ENCODE measurements at regions not wholly inside any gene's neighbourhood (a gene's known extent, or its start where the extent isn't known, plus 50 kb on each side); places are given as distances from the start of the nearest gene placed in this dataset.
A peak's percentile ranks its signal among the peaks of the same experiment; 100 is the strongest.
"Not testable (repeated sequence)": the region's sequence is repeated elsewhere in the genome, so short reads cannot be mapped to it uniquely, and the experiment has no call there.

DNA sequence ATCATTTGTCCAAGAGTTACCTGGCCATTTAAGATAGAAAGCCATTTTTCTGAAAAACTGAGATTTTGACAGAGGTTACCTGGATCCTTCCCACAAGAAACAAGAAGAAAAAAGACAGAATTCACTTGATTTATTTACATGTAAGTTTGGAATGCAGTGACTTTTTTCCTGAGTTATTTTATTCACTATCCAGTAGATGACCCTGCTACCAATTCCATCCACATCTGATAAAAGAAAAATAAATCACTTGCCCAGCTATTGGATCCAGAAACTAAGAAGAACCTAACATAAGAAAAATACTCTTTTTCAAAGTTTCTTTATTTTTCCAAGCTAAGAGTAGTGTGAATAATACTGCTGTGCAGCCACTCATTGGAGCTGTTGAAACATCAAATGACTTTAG, 275.2 kb downstream of the CETN3 start:
- no peak for DNase-seq (ENCODE audit: low spot score)

DNA sequence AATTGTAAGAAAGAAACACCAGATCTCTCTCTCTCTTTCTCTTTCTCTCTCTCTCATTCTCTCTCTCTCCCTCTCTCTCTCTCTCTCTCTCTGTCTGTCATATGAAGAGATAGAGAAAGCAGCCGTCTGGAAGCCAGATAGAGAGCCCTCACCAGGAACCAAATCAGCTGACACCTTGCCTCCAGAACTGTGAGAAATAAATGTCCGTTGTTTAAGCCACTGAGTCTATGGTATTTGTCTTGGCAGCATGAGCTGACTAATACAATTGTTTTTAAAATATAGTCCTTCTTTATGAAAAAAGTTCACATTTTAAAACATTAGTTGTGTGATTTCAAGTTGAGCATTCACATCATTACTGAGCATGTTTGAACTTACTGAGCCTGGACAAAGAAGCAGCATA, 275.6 kb downstream of the CETN3 start:
- no peak for DNase-seq (ENCODE audit: low spot score)

DNA sequence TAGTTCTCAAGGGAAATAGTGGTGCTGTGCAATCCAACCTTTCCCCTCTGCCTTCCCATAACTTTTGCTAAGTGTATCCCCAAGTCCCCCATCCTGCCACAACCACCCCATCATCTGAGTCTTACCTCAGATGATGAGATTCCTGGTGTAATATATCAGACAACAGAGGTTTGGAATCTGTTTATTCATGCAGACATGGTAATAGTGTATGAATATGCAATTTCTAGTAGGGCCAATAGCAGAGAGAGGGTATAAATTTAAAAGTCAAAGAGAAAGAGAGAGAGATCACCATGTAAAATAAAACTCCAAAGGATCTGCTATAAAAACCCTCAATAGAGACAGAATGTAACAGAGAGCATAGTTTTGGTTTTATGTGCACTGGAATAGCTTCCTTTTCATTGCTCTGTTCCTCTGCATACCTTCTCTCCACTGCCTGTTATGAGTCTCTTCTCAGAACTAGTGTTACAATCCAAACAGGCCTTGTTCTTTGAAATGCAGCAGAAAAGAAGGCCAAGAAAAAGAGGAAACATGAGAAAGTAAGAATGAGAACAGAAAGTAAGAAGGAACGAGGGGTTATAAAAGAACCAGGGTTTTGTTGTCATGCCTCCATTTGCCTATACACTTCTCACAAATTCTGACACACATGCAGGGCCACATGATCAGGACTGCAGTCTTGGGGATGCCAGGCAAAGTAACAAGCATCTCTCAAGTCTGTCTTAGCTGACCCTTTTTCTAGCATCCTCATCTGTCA, 278.0 kb downstream of the CETN3 start:
- peak; percentile 32 for DNase-seq (ENCODE audit: low spot score)

DNA sequence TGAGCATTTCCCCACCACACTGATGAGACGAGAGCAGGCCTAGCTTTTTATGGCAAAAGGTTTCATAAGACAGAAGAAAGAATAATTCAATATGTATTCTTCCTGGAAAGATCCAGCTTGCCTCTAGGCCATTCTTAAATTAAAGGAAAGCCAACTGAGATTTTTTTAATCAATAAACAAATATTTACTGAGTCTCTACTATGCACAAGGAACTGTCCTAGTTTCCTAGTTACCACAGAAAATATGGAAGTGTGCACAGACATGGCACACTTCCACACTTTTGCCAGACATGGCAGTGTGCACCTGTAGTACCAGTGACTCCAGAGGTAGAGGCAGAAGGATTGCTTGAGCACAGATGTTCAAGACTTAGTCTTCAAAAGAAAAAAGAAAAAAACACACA, 281.0 kb downstream of the CETN3 start:
- no peak for DNase-seq (ENCODE audit: low spot score)

DNA sequence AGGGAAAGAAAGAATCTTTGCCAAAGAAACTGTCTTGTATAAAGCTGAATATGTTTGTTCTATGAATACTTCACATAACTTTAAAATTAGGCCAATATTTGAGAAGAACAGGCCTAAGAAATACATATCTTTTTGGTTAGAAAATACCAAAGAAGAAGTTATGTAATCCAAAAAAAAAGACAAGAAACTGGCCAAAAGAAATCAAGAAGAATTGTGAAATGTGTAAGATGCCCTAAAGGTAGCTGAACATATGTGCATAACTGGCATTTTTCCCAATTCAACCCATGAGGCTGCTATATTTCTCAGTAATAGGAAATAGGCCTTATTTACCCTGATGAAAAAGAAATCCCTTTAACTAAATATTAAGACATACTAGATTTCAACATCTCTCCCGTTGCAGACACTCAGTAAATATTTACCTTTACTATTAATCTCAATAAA, 290.0 kb downstream of the CETN3 start:
- no peak for DNase-seq (ENCODE audit: low spot score)

DNA sequence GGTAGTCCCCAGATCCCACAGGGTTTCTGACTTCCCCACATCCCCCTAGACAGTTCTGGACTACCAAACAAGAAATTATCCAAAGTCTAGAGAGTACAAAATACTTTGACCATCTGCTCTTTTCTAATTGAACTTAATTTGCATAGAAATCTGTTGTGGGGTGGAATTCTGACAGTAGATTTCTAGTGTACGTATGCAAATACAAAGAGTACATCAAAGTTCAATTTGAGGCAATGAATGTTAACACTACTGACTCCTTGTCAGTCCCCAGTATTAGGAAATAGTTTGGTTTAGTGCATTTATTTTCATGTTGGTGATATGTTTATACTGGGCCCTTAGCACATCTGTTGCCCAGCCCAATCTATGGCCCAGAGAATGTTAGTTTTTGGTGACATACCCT, 292.6 kb downstream of the CETN3 start:
- DNase-seq (ENCODE audit: low spot score): no peak

DNA sequence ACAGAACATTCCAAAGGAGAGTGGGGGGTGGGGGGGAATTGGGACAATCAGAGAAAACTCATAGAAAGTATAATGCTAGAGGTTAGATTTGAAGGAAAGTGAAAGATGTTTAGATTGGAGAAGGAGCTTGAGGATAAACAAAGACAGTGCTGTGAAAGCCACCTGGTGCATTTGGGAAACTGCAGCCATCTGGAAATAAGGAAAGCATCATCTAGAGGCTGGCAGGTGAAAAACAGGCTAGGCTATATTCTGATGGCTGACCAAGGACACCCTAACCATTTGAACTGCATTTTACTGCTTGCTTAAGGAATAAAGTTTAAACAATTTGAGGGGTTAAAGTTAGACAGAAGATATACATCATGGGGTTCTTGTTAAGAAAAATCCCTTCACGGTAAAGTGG, 296.4 kb downstream of the CETN3 start:
- DNase-seq (ENCODE audit: low spot score): no peak

DNA sequence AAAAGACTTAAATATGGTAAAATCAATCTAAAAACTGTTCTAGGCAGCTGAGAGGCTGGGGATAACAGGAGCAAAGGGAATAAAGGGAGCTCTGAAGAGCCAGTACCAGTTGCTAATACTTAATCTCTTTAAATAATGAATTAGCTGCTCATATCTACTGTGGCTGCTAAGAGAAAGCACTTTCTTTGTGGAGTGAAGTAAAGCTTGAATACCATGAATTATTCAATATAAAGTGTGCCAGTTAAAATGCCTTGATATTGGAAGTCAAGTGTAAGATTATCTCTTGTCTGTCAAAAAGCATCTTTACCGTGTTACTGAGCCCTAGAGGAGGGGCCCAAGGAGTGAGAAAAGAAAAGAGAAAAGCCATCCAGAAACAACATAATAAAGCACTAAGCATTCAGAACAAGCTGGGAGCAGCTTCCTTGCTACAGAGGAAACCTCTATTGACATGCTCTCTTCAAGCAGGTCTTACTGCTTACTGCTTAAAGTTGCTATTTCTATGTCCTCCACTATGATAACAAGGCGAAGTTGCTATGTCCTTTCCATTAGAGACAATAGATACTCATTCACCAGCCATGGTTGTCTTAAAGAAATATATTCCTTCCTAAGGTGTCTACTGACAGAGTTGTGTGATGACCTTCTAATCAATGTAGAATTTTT, 297.4 kb downstream of the CETN3 start:
- DNase-seq (ENCODE audit: low spot score): no peak

DNA sequence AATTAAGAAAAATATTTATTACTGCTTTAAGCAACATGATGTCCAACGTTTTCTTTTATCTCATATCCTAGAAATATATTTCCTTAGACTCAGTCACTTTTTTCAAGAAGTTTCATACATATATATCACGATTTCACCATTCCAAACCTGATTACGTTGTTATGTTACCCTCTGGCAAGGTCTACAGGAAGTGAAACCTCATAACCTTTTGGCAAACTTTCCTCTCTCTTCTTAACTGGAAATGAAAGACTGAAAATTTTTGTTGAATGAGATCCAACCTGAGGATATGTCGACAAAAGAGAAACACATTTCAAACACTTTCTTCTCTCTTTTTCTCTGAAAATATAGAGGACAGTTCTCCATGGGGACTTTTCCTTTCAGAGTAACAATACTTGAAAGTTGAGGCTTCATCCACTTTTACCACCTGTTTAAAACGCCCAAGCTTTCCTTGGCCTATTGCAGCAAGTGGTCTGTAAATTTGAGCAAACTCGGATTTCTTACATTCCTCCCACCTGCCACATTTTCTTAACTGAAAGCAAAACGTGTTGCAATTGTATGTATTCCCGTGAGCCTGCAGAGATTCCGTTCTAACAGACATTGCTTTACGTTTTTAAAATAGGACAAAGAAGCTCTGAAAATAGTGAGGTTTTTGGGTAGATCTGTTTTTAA, 298.1 kb downstream of the CETN3 start:
- no peak for DNase-seq (ENCODE audit: low spot score)

DNA sequence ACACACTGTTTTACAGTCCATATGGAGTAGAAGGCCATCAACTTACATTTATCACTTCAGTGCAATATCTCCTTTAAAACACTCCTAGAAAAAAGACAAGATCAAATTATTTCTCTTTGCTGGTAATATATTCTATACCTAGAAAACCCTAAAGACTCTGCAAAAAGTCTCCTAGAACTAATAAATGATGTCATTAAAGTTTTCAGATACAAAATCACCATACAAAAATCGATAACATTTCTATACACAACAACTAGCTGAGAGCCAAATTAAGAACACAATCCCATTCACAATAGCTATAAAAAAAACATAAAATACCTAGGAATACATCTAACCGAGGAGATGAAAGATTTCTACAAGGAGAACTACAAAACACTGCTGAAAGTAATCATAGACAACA, 300.3 kb downstream of the CETN3 start:
- no peak for DNase-seq (ENCODE audit: low spot score)

DNA sequence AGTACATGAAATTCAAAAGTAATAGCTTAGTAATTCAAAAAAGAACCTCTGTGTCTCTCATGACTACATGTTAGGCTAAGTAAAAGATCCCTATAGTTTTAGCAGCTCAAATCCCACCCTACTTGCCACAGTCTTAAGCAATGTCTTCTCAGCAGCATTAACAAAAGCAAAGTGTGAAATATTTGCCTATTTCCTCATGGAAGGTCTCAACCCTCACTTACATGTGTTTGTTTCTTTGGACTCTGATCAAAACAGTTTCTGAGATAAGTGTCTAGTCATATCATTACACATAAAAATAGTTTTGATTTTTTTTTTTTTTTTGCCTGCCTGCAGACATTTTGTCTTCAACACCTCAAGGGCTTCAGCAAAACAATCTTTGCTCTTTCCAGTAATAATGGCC, 310.5 kb downstream of the CETN3 start:
- DNase-seq (ENCODE audit: low spot score): no peak

DNA sequence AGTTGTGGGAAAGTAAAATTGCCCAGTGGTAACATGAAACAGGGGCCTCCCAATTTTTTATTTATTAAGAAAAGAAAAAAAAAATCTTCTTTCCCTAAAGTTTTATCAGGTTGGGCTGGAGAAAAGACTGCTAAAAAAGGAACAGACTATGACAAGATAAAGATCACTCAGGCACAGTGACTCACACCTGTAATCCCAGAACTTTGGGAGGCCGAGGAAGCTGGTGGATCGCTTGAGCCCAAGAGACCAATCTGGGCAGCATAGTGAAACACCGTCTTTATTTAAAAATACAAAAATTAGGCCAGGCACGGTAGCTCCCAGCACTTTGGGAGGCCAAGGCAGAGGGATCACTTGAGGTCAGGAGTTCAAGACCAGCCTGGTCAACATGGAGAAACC, 312.5 kb downstream of the CETN3 start:
- no peak for DNase-seq (ENCODE audit: low spot score)

DNA sequence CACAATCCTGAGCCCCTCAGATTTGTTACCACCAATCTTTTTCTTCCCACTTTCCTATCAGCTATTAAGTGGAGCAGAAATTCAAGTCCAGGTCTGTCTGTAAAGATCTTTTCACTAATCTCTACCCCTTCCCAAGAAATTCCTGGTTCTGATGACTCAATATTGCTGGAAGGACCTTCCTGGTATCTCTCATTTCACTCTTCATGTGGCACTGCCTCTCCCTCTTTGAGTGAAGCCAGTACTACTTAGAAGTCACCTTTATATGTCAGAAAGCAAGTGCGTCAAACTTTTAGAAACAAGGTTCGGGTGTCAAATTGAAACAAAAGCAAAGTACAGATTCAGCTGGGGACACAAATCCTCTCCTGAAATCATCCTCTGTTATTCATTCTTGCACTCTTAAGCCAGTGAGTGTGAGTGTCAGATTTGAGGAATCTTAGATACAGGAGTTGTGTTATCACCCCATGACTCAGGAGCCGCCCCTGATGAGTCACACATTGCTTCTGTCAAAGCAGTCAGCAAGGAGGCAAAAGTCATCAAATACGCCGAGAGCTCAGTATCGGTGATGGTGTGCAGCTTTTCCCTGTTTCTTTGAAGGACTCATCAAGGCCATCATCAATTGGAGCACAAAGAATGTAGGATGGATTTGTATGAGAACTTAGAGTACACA, 313.0 kb downstream of the CETN3 start:
- no peak for DNase-seq (ENCODE audit: low spot score)

DNA sequence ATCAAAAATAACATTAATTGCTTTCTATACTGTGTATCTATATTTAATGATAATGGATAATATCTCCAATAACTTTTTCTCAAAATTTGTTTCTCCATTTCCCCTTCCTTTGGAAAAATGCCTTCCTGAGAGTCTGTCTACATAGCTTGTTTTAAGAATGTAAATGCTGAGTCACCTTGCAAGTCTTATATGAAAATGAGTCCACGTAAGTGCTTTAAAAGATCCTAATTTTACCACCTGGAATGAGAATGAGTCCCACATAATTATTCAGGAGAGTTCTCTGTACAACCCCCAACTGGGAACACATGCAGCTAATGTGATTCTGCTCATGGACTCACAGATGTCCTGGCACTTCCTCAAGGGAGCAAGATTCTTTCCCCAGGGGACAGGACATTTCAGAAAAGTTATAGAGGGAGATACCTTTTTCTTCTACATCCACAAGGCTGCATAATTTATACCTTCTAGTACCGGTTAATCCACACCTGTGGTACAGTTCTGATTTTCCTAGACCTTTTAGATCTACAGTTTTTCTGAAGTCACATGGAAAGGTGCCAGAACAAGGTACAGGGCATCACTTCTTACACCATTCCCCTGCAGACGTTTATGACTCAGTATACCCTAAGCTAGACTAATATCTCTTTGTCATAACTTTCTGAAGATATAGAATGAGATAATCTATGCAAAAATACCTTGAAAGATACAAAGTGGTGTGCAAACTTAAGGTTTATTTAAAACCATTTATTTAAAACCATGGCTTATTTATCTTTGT, 314.1 kb downstream of the CETN3 start:
- DNase-seq (ENCODE audit: low spot score): no peak

DNA sequence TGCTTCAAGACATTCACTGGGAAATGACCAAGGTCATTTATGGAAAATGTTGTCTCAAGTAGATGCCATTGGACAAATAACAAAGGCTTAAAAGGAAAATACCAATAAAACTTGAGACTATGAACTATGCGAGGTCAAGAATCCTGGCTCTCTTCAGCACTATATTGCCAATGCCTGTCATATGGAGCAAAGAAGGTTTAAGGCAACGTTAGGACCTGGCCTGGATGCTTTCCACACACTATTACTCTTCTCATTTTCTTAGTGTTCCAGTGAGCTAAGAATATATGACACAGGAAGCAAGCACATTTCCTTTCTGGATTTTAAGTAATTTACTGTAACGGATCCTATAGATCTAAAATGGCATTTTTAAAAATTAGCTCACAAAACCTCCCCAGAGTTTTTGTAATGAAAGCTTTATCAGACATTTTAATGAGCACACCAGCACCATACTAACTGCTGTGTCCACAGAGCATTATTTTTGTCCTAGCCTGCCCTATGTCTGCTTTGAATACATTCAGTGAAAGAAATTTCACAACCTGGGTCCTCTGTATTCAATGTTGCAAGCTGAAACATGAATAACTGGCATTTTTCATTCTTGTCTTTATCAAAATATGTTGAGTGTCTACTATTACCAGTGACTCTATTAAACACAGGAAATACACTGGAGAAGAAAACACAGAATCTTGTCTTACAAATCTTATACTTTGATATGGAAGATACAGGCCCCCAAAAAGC, 315.6 kb downstream of the CETN3 start:
- no peak for DNase-seq (ENCODE audit: low spot score)

DNA sequence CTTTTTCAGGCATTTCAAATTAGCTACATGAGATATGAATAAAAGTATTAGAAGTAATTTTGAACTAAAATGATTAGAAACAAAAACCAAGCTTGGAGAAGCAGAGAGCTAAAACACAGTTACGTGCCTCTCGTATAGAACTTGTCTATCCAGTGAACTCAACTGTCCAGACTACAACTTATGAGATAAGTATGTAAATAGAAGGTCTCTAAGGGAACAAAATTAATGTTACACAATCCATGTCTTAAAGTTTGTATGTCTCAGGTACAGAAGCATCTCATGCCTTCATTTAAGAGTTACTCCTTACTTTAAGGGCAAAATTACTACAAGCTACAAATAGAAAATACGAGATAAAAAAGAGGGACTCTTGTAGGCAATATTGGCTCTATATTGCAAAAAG, 316.8 kb downstream of the CETN3 start:
- no peak for DNase-seq (ENCODE audit: low spot score)

DNA sequence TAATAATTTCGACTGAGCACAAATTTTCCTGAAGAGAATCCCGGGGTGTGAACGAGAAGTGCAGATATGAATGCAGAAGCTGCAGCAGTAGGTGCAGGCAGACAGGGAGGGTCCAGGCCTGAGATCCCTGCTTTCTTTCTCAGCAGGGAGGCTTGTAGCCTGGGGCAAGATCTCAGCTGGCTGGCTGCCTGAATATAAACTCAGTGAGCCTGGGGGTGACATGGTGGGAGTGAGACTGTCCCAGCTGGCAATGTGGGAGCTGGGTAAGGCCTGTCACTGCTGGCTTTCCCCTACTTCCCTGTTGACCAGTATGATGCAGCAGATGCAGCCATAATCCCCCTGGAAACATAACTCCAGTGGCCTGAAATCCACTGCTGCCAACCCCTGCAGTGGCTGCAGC, 325.2 kb downstream of the CETN3 start:
- no peak for DNase-seq (ENCODE audit: low spot score)

DNA sequence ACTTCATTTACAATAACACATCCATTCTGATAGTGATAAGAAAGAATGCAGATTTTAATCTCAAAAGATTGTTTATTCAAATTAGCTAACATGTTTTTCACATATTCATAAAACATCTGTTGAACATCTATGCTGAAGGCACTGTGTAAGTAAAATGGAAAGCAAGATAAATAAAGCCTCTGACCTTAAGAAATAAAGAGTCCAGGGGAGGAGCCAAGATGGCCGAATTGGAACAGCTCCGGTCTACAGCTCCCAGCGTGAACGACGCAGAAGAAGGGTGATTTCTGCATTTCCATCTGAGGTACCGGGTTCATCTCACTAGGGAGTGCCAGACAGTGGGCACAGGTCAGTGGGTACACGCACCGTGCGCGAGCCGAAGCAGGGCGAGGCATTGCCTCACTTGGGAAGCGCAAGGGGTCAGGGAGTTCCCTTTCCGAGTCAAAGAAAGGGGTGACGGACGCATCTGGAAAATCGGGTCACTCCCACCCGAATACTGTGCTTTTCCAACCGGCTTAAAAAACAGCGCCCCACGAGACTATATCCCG, 336.5 kb downstream of the CETN3 start:
- not testable (repeated sequence) for DNase-seq (ENCODE audit: low spot score)

DNA sequence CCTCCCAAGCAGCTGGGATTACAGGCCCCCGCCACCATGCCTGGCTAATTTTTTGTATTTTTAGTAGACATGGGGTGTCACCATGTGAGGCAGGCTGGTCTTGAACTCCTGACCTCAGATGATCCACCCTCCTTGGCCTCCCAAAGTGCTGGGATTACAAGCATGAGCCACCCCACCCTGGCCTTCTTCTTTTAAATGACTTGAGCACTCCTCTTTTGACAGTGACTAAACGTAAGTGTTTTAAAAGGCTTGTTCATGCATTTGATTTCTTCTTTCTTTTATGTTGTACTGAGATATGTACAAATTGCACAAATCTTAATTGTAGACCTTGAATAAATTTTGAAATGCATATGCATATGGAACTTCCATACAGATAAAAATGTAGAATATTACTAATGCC, 337.9 kb downstream of the CETN3 start:
- DNase-seq (ENCODE audit: low spot score): no peak

DNA sequence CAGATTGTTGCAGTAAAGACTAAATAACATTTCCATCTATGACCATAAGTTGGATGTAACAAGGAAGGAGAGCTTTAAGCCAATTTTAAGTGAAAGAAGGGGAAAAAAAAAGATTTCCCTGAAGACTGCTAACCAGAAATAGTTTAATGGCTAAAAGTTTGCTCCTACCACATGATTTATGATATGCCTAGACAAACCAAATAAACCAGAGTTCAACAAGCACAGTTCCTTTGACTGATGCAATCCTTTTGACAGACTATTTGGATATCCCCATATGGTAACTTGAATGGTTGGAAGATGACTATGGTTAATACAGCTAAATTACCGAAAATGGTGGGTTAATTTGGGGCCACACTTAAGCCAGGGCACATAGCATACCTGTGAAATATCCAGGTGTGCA, 338.5 kb downstream of the CETN3 start:
- no peak for DNase-seq (ENCODE audit: low spot score)

DNA sequence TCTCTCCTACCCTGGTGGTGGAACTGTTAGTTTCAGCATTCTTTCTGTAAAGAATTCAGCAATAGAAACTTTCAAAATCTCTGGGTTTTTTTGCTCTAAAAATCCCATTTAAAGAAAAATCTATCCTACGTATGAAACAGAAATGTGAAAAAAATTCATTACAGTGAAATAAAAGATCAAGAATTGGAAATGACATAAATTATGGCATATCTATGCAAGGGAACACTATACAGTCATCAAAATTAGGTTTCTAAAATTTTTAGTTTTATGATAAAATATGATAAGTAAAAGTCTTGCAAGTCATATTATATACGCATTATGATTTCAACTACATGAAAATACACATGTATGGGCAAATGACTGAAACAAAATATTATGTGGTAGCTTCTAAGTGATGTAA, 342.6 kb downstream of the CETN3 start:
- no peak for DNase-seq (ENCODE audit: low spot score)
